NCI-H146 treated with DMSO at 0.1 percent for 48 hours (cell line): ENCODE measurements at regions not wholly inside any gene's neighbourhood (a gene's known extent, or its start where the extent isn't known, plus 50 kb on each side); places are given as distances from the start of the nearest gene placed in this dataset.

Source experiments
- DNase-seq: peaks from one replicate; lab custom pipeline; 2025; ENCODE audit not compliant: unreplicated experiment; lab: John Stamatoyannopoulos, UW

DNA sequence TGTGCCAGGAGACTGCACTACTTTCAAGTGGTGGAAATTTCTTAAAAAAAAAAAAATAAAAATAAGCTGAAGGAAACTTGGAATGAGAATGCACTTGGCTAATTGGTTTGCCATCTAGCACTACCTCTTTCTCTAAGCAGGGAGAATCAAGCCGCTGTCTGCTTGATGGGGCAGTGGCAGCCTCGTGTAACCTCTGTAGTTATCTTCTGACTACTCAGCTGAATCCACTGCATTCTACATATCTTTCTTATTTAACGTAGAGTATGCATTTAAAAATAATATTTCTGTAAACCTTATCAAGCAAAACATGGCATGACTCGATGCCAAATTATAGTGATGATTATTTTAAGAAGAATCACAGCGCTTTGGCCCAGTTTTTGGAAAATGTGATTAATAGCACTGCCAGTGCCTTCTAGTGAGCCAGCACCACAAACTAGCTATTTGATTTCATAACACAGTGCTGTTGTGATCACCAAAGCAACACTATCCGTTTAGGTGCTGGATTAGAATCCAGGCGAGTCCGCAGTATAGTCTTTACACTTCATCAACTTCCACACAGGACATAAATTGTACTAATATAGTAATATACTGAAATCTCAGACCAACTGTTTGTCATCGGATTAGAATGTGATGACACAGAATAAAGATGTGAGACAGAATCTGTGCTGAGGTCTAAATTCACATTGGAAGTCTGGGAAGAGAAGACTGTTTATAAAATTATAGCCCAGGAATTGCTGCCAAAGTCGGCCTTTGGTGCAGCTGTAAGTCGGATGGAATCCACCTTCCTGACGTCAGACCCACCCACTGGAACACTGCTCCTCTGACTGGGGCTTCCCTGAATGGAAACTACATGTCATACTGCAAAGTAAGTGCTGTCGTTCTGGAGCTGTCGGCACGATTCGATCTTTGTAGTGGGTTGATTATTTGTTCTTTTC is 136.5 kb upstream of the ETAA1 start:
- DNase-seq, result no peak

GRCh38 chr2:67267241-67267640 is 129.9 kb upstream of the ETAA1 start:
- no peak for DNase-seq

DNA sequence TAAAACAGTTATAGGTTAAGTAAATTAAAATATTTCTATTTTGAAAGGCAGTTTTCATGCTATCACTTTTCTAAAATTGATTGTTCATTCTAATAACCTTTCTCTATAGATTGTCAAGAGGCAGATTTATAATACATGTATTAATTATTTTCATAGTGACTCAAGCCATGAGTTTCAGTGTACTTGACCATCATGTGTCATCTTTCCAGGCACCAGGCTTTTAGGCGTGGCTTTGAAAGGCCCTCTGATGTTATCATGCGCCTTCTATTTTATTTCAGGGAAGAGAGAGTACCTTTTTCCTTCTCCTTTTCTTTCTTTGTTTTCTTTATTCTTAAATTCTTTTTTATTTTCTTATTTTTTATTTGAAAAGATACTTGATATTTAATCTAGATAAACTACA is 128.3 kb upstream of the ETAA1 start:
- no peak for DNase-seq

DNA sequence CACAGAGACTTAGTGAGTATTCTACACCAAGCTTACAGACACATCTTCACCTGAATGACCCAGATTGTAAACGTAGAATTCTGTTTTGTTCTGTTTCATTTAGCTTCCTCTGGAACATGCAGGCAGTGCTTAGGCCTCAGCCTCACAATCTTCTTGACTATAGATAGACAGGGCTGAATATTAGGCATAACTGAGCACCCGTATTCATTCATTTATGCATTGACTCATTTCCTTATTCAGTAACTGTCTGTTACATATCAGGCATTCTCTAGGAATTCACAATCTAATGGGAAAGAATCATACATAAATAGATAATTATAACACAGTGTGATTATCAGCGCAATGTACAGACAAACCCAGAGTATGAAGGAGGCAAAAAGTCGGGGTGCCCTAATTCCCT is 124.9 kb upstream of the ETAA1 start:
- DNase-seq, result no peak

- no peak for DNase-seq
These were observed 119.7 kb upstream of the ETAA1 start for GRCh38 chr2:67277450-67277849.

DNA sequence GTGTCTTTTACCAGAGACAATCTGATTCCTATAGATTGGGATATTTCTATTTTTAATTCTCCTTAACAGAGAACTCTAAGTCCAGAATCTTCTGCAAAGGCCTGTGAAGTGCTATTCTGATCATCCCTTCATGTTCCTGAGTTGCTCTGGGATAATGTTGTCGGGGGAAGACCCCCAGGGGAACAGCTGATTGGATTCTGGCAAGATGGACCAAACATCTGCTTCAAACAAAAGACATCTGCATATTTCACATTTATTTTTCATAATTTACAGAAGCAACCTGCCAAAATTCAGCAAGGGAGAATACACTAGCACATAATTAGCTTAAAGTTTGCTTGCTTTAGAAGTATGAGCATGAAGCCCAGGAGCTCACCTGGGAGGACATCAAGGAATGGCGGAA is 116.0 kb upstream of the ETAA1 start:
- no peak for DNase-seq

DNA sequence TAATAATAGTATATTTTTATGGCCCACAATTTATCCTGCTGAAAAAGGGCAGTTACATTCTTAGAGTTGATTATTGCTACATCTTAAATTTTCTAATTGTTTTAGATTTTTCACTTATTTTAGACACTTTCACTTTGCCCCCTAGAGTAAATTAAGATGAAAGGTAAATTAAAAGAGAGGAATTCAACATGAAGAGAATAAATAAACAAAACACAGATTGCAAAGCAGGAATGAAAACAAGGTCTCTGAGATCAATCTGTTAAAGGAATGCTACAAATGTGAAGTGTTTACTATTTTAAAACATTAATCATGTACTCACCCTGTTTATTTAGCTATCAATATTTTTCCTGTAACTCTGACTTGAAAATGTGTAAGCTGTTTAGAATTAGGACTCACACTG is 113.5 kb upstream of the ETAA1 start:
- no peak for DNase-seq

GRCh38 chr2:67286981-67287759 is 110.0 kb upstream of the ETAA1 start:
- no peak for DNase-seq

GRCh38 chr2:67289271-67289670 is 107.9 kb upstream of the ETAA1 start:
- DNase-seq, result no peak

DNA sequence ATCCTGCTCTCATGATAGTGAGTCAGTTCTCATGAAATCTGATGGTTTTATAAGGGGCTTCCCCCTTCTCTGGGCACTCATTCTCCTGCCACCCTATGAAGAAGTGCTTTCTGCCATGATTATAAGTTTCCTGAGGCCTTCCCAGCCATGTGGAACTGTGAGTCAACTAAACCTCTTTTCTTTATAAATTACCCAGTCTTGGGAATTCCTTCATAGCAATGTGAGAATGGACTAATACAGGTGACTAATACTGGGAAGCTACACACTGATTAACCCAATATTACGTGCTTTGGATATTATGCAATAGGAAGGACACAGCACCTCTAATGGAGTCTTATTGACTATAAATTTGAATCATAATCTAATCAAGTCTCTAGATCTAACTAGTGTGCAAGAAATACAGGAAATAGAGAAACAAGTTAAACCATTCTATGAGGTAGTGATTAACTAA is 107.2 kb upstream of the ETAA1 start:
- DNase-seq, result no peak

GRCh38 chr2:67290451-67291290 is 106.5 kb upstream of the ETAA1 start:
- DNase-seq, result no peak

- no peak for DNase-seq
These were observed 102.9 kb upstream of the ETAA1 start for GRCh38 chr2:67294218-67294617.

DNA sequence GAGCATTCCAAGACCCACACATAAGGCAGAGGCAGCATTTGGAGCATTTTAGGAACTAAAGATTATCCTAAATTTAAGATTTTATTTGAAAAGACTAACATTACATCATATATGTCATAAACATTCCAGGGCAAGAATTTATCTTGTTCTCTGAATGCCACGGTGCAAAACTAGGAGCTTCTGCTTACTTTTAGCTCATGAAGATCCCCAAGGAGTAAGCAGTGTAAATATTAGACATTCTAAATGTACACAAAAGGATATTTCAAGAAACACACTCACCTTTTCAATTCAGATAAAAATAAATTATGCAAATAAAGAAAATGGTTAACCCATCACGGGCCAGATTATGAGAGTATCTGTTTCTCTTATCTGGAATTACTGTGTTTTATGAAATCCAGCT is 101.7 kb upstream of the ETAA1 start:
- no peak for DNase-seq

- DNase-seq, result no peak
These were observed 101.3 kb upstream of the ETAA1 start for GRCh38 chr2:67295851-67296250.

- DNase-seq, result no peak
These were observed 92.7 kb upstream of the ETAA1 start for GRCh38 chr2:67304300-67304890.

- DNase-seq, result no peak
These were observed 87.9 kb upstream of the ETAA1 start for GRCh38 chr2:67309281-67309680.

DNA sequence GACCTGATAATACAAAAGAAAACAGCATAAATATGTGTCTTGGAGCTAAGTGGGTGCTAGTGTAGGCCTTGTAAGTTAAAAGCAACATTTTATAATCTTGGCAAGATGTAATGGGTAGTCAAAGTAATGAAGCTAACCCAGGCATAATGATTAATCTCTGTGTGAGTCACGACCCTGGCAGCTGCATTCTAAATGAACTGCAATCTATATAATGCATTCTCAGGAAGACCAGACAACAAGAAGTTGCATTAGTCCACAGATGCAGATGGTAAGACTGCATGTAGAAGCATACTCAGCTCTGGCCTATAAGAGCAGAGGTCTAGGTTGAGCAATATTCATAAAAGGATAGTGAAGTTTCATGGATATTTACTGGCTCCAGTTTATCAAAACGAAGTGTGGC is 85.6 kb upstream of the ETAA1 start:
- no peak for DNase-seq

GRCh38 chr2:67312871-67313270 is 84.3 kb upstream of the ETAA1 start:
- DNase-seq, result no peak

DNA sequence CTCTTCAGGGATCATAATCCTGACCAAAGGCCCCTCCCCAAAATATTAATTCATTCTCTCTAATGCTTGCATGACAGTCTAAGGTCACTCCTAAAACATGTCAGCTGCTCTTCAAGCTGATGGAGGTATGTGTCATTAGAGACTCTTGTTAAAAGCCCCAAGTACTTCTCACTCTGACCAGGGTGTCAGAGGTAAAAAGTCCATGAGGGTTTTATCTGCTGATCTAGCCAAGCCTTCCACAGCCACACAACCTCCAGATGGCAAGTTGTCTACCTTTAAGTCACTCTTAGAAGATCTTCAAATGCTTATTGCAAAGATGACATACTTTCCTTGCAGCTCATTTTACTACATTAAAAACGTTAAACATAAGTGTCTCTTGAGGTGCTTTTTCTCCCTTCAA is 83.6 kb upstream of the ETAA1 start:
- no peak for DNase-seq

DNA sequence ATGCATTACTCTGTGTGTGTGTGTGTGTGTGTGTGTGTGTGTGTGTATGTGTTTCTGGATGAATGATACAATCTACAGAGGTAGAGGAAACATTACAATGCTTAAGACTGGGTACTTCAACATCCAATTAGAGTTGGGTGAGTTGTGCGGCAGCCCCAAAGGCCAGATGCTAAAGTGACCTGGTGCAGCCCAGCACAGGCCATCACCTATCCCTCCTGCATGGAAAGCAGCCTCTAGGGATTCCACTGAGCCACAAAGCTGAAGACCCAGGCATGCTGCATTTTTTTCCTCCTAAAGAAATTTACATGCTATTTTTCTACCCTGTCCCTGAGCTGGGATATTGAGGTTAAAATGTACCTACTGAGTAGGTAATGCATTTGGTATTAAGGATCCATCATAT is 79.1 kb upstream of the ETAA1 start:
- DNase-seq, result no peak

DNA sequence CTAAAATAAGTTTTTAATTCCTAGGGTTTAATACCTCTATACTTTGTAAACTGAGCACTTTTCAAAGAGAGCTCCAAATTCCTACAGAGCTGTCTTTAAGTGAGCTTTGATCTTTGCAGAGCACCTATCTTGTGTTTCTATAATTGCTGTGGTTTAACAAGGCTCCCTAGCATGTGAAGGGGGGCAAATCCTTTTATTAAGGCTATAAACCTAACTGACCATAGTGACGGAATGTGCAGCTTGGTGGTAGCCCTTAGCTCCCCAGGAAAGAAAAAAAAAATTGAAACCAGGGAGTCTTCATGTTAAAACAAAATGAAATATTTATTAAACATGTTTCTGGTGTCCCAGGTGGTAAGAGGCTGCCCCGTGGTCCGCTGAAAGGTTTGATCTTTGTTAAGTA is 78.6 kb upstream of the ETAA1 start:
- no peak for DNase-seq
